Transverse colon (tissue), 4 donors: ENCODE measurements at regions not wholly inside any gene's neighbourhood (a gene's known extent, or its start where the extent isn't known, plus 50 kb on each side); places are given as distances from the start of the nearest gene placed in this dataset.

ENCODE experiments used
- DNase-seq: peaks from one replicate; pipeline ENCODE4 v3.0.0-alpha.2; 2019
- H3K27ac ChIP-seq, 4 donors: fragments of 200-600 bp; sonication (generic); 2 replicates each; pipeline ENCODE4 v1.5.1; 2016 to 2018; ENCODE audit warnings: inconsistent platforms in 4 of 4
- H3K27me3 ChIP-seq: fragments of 200-600 bp; sonication (generic); 2 replicates; pipeline ENCODE4 v1.5.1; 2017; ENCODE audit warnings: inconsistent platforms
- H3K36me3 ChIP-seq, 4 donors: fragments of 200-600 bp; sonication (generic); 2 replicates each; pipeline ENCODE4 v1.5.1; 2017 to 2019; ENCODE audit warnings: inconsistent platforms in 4 of 4
- H3K4me1 ChIP-seq, 4 donors: fragments of 200-600 bp; sonication (generic); 2 replicates each; pipeline ENCODE4 v1.5.1; 2017 to 2020; ENCODE audit warnings: inconsistent platforms in 4 of 4
- H3K4me3 ChIP-seq, 4 donors: fragments of 200-600 bp; sonication (generic); 1 replicate in 1 of 4; 2 replicates in 3 of 4; pipeline versions ENCODE4 v1.5.1 to v1.6.1; 2017 to 2019; ENCODE audit warnings: inconsistent platforms in 4 of 4
- H3K9me3 ChIP-seq, 2 donors: fragments of 200-600 bp; sonication (generic); 2 replicates each; pipeline ENCODE4 v1.5.1; 2017 to 2019; ENCODE audit warnings: inconsistent platforms in 2 of 2
- CTCF ChIP-seq, 5 experiments: fragments of 200-600 bp in 3 of 5; fragments of 450-650 bp in 2 of 5; sonication (generic) in 3 of 5; IDR thresholded peaks; 1 replicate in 2 of 5; 2 replicates in 3 of 5; pipeline ENCODE4 v1.5.1; 2016 to 2017; ENCODE audit warnings: antibody characterized with exemption in 5 of 5, inconsistent platforms in 3 of 5, mild to moderate bottlenecking in 2 of 5, moderate library complexity in 1 of 5
- EP300 ChIP-seq: sonication (generic); formaldehyde crosslinking; IDR thresholded peaks from one replicate; pipeline ENCODE4 v1.6.1; 2017; ENCODE audit warnings: antibody characterized with exemption, low read depth
- POLR2A ChIP-seq: fragments of 450-650 bp; IDR thresholded peaks from one replicate; pipeline ENCODE4 v1.6.1; 2016; ENCODE audit warnings: antibody characterized with exemption, mild to moderate bottlenecking, moderate library complexity
- POLR2AphosphoS5 ChIP-seq, 3 donors: sonication (generic); formaldehyde crosslinking; IDR thresholded peaks; one replicate each; pipeline ENCODE4 v1.6.1; 2016; ENCODE audit warnings: antibody characterized with exemption in 3 of 3
- WGBS, 2 donors: methylation state at CpG; one replicate each; pipeline ENCODE4 v1.1.5; 2018; ENCODE audit warnings: low coverage in 1 of 2; 5-methylcytosine and 5-hydroxymethylcytosine counted together
- in situ Hi-C, 4 donors: fragments of 200-750 bp; cut with MboI; loops; one replicate each; pipeline versions ENCODE4 v1.15.0 to v1.15.1; 2017; ENCODE audit warnings: low sequenced_read_pairs in 3 of 4, low pct_ligation_motif_present in 1 of 4, low pct_unique_long_range_greater_than_20kb in 1 of 4
- intact Hi-C: fragments of 100-400 bp; cut with DNase I; formaldehyde crosslinking; loops from one replicate; pipeline ENCODE4 v1.15.1; 2023; ENCODE audit warnings: low total_unique reads

DNA sequence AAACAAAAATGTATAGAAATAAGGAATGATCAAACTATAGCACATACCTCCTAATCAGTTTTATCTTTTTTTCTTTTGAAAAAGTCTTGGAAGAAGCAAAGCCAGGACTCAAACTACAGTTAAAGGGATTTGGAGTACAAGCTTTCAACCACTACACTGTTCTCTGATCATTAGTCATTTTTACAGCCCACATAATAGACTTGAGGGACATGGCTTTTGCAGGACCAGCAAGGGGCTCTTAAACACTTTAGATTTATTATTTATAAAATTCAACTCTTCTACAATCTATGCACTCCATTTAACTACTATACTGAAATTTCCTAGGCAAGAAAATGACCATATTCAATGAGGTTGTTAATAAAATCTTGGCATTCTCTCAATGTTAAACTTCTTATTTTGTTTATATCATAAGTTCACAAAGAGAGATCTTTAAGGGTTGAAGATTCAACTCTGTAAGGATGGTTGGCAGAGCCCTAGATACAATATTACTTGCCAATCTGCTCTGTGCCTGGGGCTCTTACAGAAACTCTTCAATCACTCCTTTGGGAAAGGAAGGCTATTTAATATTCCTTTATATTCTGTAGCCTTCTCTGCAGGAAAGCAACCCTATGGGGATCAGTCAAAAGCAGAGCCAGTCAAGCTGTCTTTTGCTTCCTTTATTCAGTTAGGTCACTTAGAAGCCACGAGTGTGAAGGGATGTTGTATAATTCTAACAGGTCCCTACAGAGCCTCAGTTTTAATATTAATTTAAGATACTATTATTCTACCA is 557.7 kb upstream of the SGO1 start:
- DNase-seq, result no peak
- Histone ChIP-seq H3K4me3 (no peak overlapping the region), H3K27me3 (no peaks in the 10 kb centered on the region), H3K36me3 (no peaks in the 10 kb centered on the region), H3K9me3 (no peaks in the 10 kb centered on the region), H3K4me1 (no peaks in the 10 kb centered on the region), H3K27ac (no peak overlapping the region)
- no peak for TF ChIP-seq POLR2A
- no peak for TF ChIP-seq CTCF (IDR thresholded peaks at IDR 0.05)
- in situ Hi-C loops, result no loop called here
- intact Hi-C loops, result no loop called here
- WGBS, 2 donors, result 26 to 40% methylated on average over 1 of the region's 1 CpG

GRCh38 chr3:20742903-20743552 is 557.0 kb upstream of the SGO1 start:
- Histone ChIP-seq H3K27ac (no peak overlapping the region), H3K36me3 (no peaks in the 10 kb centered on the region), H3K4me1 (no peaks in the 10 kb centered on the region), H3K9me3 (no peaks in the 10 kb centered on the region), H3K4me3 (no peak overlapping the region), H3K27me3 (no peaks in the 10 kb centered on the region)
- WGBS, 2 donors, result 33 to 51% methylated on average over 1 to 2 of the region's 2 CpGs
- in situ Hi-C loops, result no loop called here
- intact Hi-C loops, result no loop called here
- TF ChIP-seq POLR2AphosphoS5 (IDR thresholded peaks at IDR 0.05) (no peak), POLR2A (no peak), EP300 (no peak), CTCF (IDR thresholded peaks at IDR 0.05) (no peak)
- DNase-seq, result no peak

GRCh38 chr3:20741381-20741780 is 555.4 kb upstream of the SGO1 start:
- H3K27me3 ChIP-seq, result no peaks in the 10 kb centered on the region

DNA sequence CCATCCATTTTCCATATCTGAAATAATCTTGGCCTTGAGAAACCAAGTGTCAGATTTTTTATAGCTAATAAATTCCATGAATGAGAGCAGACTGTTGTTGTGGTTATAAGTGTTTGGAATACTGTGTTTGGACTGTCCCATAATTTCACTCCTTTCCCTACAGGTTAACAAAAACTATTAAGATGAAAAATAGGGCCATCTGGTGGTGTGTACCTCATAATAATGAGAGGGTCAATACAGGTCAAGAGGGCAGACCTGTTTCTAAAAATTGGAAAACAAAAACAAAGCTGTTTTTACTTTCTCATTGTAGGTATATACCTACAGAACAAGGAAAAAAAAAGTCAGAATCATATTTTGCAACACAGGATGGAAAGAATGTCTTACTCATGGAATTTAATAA is 553.8 kb upstream of the SGO1 start:
- no peak overlapping the region for H3K4me3 ChIP-seq
- peaks cover 0 to 5% of the 10 kb centered on the region in 2 donors for H3K9me3 ChIP-seq
- no peaks in the 10 kb centered on the region for H3K27me3 ChIP-seq
- no peak for DNase-seq
- no peaks in the 10 kb centered on the region for H3K36me3 ChIP-seq
- no peaks in the 10 kb centered on the region for H3K4me1 ChIP-seq
- no peak overlapping the region for H3K27ac ChIP-seq
- no peak for TF ChIP-seq POLR2A
- no peak for TF ChIP-seq CTCF (IDR thresholded peaks at IDR 0.05)
- no peak for TF ChIP-seq EP300
- TF ChIP-seq POLR2AphosphoS5 (IDR thresholded peaks at IDR 0.05), result no peak
- intact Hi-C loops (no loop called here), in situ Hi-C loops (no loop called here)

More at GRCh38 chr3:20741381-20741780, 555.4 kb upstream of the SGO1 start:
- intact Hi-C loops, result no loop called here
- H3K36me3 ChIP-seq, result no peaks in the 10 kb centered on the region
- in situ Hi-C loops, result no loop called here
- no peak for TF ChIP-seq CTCF (IDR thresholded peaks at IDR 0.05)
- TF ChIP-seq POLR2AphosphoS5 (IDR thresholded peaks at IDR 0.05), result no peak
- TF ChIP-seq POLR2A, result no peak
- no peak for TF ChIP-seq EP300
- no peak for DNase-seq
- H3K9me3 ChIP-seq, result peaks cover 0 to 4% of the 10 kb centered on the region in 2 donors
- no peak overlapping the region for H3K27ac ChIP-seq
- H3K4me1 ChIP-seq, result no peaks in the 10 kb centered on the region
- no peak overlapping the region for H3K4me3 ChIP-seq
